BJ (cell line): ENCODE measurements at regions not wholly inside any gene's neighbourhood (a gene's known extent, or its start where the extent isn't known, plus 50 kb on each side); places are given as distances from the start of the nearest gene placed in this dataset.

Experiments used
- CTCF ChIA-PET: fragments of 350-600 bp; formaldehyde crosslinking; extraction: SDS; loops from one replicate; lab custom pipeline; 2021; ENCODE audit warnings: antibody characterized with exemption, inconsistent platforms; lab: Yijun Ruan, JAX
- POLR2A ChIA-PET: fragments of 300-600 bp; sonication (Branson Sonifier 250); formaldehyde crosslinking; extraction: SDS; loops from one replicate; lab custom pipeline; 2021; ENCODE audit warnings: antibody characterized with exemption; lab: Charles Lee
- DNase-seq: peaks from one replicate; pipeline ENCODE4 v3.0.0-alpha.2; 2011; ENCODE audit warnings: low read depth
- H3K27me3 ChIP-seq: 2 replicates; pipeline ENCODE4 v1.6.0; 2011; ENCODE audit warnings: low read length; ENCODE audit not compliant: control insufficient read depth, insufficient read depth
- H3K36me3 ChIP-seq: 2 replicates; pipeline ENCODE4 v1.5.1; 2011; ENCODE audit warnings: low read length; ENCODE audit not compliant: control insufficient read depth, insufficient read depth
- H3K4me3 ChIP-seq: 2 replicates; pipeline ENCODE4 v1.5.1; 2011; ENCODE audit warnings: low read depth, mild to moderate bottlenecking, control low read depth, low read length
- CTCF ChIP-seq: IDR thresholded peaks from 2 replicates; pipeline ENCODE4 v1.5.1; 2011; ENCODE audit warnings: low read depth, mild to moderate bottlenecking, control low read depth, inconsistent platforms, low read length, moderate library complexity; ENCODE audit not compliant: insufficient read depth

DNA sequence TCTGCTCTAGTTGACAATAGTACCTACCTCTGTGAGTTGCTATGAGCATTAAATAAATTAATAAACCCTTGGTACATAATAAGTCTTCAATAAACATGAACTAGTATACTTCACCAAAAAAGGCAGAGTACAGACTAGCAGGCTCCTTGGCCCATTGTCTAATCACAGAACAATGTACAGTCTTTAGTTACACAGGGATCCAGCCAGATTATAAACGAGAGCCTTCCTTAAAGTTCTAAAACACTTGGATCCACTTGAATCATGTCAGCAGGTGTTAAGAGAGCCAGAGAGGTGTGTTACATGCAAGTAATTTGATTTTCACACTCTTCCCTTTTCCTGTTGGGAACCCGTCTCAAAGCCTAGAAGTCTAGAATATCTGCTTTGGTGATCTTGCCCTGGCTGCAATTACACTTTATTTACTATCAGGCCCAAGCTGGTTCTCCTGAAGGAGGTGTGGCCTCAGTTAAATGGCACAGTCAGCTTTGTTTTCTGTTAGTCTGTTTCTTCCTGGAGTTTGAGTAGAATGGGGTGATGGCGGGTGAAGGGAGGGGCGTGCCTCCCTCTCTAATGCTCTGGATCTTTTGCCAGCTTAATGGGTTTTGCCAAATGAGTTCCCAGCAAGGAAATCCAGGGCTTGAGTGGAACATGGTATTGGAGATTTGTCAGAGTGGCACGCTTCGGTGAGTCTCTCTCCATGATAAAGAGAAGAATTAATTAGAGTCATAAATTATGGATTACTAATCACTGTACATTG is 570.9 kb upstream of the CAMK1G start:
- CTCF ChIA-PET = interaction anchor here (1.9 kb wide), 1 partner anchor 10 kb away, joined by 6 read pairs; no protein-coding TSS in a partner anchor
- no peaks in the 10 kb centered on the region for H3K27me3 ChIP-seq
- POLR2A ChIA-PET = no interaction called here

DNA sequence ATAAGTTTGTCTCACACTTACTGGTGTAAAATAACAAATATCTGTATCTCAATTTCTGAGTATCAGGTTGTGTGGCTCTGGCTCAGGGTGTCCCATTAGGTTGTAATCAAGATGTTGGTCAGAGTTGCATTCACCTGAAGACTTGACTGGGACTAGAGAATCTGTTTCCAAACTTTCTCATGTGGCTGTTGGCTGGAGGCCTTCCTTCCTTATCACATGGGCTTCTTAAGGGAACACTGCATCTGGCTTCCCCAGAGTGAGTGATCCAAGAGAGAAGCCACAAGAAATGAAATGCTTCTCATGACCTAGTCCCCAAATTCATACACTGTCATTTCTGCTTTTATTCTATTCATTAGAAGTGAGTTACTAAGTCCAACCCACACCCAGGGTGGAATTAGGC is 568.4 kb upstream of the CAMK1G start:
- Histone ChIP-seq H3K36me3 (no peaks in the 10 kb centered on the region), H3K27me3 (no peaks in the 10 kb centered on the region), H3K4me3 (no peak overlapping the region)
- DNase-seq = no peak
- TF ChIP-seq CTCF = no peak
- CTCF ChIA-PET = no interaction called here
- POLR2A ChIA-PET = no interaction called here

More for the DNA sequence above, 570.9 kb upstream of the CAMK1G start:
- no peak for TF ChIP-seq CTCF
- H3K36me3 ChIP-seq = no peaks in the 10 kb centered on the region
- H3K4me3 ChIP-seq = no peak overlapping the region
- no peak for DNase-seq

DNA sequence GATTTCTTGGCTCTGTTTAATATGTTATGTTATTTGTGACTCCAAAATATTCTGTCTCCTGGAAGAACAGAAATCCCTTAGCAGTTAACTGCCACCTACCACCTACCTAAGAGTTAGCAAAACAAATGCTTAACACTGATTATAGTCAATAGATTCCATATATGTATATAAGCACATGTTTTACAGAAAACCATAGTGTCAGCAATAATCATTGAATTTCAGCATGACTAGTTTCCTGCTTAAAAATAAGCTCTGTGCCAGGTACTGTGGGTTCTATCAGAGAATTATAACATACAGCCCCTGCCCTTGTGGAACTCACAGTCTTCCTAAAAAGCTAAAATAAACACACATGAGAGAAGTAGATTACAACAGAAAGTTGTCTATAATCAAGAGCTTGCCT is 561.9 kb upstream of the CAMK1G start:
- TF ChIP-seq CTCF = no peak
- Histone ChIP-seq H3K27me3 (peaks cover 2% of the 10 kb centered on the region; the same call in 1 of the 2 replicates), H3K4me3 (no peak overlapping the region), H3K36me3 (no peaks in the 10 kb centered on the region)
- no peak for DNase-seq
- ChIA-PET CTCF (no interaction called here), POLR2A (no interaction called here)

DNA sequence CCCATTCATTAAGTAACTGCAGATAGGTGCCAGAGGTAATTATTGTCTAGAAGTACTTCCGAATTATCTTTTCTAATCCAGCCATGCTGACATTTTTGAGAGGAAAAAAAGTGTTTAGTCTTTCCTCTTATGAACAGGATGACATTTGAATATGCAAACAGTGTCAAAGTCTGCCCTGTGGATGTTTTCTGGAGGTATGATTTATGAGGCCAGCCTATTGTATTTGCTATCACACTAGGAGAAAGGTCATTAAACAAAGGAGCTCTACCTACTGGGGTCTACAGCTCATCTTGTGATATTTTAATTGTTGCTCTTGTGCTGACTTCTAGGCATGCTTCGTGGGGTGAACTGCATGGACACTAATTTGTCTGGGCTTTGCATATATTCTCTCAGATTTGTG is 559.7 kb upstream of the CAMK1G start:
- no peak for TF ChIP-seq CTCF
- ChIA-PET POLR2A (no interaction called here), CTCF (interaction anchor here (1.0 kb wide), 1 partner anchor 16 kb away, joined by 3 read pairs; no protein-coding TSS in a partner anchor)
- Histone ChIP-seq H3K27me3 (peaks cover 2% of the 10 kb centered on the region; the same call in 1 of the 2 replicates), H3K36me3 (no peaks in the 10 kb centered on the region), H3K4me3 (no peak overlapping the region)
- DNase-seq = no peak

DNA sequence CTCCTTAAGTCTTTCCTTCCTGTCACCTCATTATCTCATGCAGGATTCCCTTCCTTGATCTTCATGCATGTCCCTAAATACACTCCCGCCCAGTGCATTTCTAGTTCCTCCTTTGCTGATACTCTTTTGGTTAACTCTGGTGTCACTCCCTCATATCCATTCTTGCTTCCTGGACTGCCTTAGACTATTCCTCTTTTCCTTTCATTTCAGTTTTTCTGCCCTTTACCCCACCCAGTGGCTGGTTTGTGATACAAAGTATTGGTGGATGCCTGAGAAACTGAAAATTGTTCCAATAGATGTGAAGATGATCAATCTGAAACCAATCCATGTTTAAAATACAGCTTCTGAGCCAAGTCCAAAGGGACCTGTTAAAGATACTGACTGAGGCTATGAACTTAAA is 553.8 kb upstream of the CAMK1G start:
- ChIA-PET CTCF (interaction anchor here (0.6 kb wide), 2 partner anchors 233 to 441 kb away, joined by 3 read pairs; no protein-coding TSS in a partner anchor), POLR2A (no interaction called here)
- no peaks in the 10 kb centered on the region for H3K36me3 ChIP-seq
- DNase-seq = no peak
- H3K27me3 ChIP-seq = peaks cover 2% of the 10 kb centered on the region; the same call in 1 of the 2 replicates
- peak; percentile 36 for TF ChIP-seq CTCF
- H3K4me3 ChIP-seq = no peak overlapping the region
